GM04504 (cell line): ENCODE measurements at regions not wholly inside any gene's neighbourhood (a gene's known extent, or its start where the extent isn't known, plus 50 kb on each side); places are given as distances from the start of the nearest gene placed in this dataset.
"Not testable (repeated sequence)": the region's sequence is repeated elsewhere in the genome, so short reads cannot be mapped to it uniquely, and the experiment has no call there.

Source experiments
- DNase-seq: peaks from one replicate; pipeline ENCODE4 v3.0.0-alpha.2; 2012; ENCODE audit warnings: low read depth

DNA sequence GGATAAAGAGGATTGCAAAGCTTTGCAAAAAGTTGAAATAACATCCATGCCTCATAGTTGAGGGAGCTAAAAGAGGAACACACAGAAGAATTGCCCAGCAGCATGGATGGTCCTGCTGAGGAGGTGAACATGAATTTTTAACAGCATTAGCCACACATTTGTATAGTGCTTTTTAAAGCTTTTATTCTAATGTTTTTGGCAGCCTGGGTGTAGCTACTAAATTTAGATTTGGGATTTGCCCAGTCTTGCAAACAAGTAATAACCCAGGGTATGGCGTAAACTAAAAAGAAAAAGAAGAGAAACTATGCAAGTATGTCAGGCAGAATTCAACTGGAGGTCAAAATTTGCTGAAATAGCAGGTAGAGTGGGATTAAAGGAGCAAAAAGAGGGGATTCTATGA lies 75.1 kb upstream of the PTPRK start:
- no peak for DNase-seq

DNA sequence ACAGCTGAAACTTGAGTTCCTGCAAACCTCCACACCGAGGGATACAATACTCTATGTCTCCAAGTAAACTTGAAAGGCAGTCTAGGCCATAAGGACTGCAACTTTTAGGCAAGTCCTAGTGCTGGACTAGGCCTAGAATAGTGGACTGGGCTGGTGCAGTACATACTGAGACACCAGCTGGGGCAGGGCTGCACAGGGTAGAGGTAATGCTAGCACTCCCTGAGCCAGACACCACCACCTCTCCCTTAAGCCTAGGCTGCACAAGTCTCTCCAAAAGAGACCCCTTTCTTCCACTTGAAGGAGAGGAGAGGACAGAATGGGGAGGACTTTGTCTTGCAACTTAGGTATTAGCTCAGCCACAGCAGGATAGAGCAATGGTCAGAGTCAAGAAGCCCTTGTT lies 65.7 kb upstream of the PTPRK start:
- no peak for DNase-seq

DNA sequence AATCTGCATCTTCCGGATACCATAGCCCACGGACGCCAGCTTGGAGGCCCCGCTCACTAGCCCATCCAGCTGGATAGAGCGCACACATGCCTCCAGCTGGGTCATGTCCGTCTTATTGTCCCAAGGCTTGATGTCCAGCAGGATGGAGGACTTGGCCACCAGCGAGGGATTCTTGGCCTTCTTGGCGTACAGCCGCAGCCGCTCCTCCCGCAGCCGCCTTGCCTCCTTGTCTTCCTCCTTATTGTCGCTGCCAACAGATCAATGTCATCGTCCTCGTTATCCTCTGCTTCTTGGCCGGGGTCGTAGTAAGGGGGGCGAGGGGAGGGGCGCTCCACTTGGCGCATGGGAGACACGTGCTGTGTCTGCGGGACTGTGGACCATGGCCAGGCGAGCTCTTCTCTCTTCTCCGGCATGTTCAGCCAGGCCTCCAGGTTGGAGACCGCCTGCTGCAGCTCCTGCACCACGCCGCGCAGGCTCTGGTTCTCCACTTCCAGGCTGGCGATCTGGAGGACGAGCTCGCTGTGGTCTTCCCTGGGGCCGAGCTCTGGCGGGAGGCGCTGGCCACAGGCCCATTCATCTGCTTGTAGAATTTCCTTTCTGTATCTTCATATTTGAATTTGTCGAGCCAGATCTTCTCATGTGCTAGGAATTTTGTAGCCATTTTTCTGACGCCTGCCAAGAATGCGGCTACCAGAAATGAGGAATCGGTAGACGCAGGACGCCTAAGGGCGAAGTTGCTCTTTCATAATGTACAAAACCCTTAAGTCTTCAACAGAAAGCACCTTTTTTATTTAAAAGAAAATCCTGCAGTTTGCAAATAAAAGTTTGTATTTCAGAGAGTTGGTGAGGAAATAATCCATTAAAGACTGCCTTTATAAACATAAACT lies 60.1 kb upstream of the PTPRK start:
- no peak for DNase-seq

DNA sequence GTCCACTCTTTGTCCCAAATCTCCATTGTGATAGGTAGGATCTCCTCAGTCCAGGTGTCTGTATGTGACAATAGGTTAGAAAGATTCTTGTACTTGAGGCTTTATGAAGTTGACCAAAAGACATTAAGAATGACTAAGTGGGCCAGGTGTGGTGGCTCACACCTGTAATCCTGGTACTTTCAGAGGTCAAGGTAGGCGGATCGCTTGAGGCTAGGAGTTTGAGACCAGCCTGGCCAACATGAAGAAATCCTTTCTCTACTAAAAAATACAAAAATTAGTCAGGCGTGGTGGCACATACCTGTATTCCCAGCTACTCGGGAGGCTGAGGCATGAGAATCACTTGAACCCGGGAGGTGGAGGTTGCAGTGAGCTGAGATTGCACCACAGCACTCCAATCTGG lies 54.9 kb upstream of the PTPRK start:
- DNase-seq, result not testable (repeated sequence)

DNA sequence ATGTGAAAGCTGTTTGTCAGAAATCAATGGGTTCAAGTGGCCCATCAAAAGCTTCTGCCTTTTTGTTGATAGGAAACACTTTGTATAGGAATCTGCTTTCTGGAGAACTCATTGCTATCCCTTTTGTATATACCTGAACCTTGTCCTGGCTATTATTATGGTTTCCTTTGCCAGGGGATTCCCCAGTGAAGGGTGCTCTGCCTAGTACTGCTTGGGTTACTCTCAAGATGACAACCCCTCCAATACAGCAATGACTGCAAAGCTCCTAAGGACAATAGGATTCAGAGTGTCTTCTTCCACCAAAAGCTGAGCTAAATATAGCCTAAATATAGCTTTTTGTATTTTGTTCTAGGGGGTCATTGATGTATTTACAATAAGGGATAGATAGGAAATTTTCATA lies 54.0 kb upstream of the PTPRK start:
- no peak for DNase-seq

DNA sequence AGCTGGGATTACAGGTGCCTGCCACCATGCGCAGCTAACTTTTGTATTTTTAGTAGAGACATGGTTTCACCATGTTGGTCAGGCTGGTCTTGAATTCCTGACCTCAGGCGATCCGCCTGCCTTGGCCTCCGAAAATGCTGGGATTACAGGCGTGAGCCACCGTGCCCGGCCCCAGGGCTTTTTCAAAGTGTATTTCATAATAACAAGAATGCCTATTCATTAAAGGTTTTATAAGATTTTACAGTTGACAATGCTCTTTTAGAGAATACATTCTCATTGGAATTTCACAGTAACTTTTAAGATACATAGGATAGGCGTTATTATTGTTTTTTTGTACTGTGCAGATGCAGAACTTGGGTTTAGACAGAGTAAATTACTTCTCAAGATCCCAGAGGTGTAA lies 52.6 kb upstream of the PTPRK start:
- no peak for DNase-seq

DNA sequence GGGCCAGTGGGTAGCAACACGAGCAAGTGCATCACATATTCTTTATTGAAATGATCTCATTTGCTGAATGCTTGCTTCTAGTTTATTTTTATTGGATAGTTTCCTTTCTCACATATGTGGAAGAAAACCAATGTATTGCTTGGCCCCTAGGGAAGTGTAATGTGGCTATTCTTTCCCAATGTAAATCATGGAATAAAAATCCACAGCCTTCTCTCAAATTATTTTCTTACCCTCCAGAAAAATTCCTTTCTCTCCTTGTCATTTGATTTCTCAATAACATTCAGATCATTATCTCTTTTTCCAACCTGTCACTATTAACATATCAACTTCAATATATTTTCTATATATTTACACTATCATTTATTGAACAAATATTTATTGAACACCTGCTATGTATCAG lies 51.9 kb upstream of the PTPRK start:
- DNase-seq, result no peak

DNA sequence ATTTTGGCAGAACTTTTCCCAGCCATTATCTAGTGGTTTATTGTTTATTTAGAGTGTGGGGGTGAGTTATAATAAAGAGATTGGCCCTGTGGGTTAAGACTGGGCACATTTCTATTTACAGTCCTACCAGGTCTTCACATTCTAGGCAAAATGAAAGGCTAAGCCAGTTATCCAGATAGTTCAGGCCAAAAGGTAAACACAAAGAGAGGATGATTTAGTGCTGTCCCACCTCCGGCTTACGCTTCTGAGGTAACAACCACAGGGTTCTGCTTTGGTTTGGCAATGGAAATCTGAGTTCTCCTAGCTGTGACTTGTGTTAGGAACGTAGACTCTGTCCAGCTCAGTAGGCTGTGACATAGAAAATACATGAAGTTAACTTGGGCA lies 50.3 kb upstream of the PTPRK start:
- no peak for DNase-seq

DNA sequence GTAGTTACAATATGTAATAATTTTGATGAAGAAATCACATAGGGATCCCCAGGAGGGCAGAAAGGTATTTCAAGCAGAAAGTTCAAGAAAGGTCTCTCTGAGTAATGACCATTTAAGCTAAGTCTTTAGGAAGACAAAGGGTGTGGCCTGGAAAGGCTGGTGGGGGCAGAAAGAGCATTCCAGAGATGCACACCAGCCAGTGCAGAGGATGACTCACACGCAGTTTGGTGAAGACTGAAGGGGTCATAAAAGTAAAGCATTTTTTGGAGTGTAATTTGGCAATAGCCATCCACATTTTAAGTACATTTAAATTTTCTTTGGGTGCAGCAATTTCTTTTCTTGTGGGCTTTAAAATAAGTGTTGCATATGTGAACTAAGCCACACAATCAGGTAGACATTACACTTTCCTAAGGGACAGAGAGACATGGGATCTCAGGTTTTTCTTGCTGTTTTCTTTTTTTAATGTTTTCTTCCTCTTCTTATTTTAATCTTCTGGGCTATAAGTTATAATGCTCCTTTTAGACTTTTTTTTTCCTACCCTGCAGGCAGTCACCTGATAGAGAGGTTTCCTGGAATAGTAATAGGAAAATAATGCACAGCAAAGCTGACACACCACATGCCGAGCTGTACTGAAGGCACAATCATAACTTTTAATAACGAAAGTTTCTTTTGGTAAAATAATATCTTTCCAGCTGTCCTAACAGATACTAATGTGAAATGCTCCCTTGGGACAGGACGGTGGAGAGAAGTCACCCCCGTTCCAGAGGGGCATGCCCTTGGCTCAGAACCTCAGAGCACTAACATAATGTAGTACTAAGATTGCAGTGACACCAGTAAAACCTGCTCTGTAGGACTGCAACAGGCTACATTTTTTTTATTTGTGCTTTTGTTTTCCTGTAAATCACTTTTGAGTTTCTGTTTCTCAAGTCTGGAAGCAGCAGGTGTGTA lies 49.6 kb upstream of the PTPRK start:
- DNase-seq, result peak; percentile 76
